GM21717 (cell line): ENCODE measurements at regions not wholly inside any gene's neighbourhood (a gene's known extent, or its start where the extent isn't known, plus 50 kb on each side); places are given as distances from the start of the nearest gene placed in this dataset.
"Not testable (repeated sequence)": the region's sequence is repeated elsewhere in the genome, so short reads cannot be mapped to it uniquely, and the experiment has no call there.

Experiments used
- ATAC-seq: cut with Tn5 transposase; IDR thresholded peaks from one replicate; pipeline ENCODE4 v1.9.1; 2021; ENCODE audit warnings: mild to moderate bottlenecking, moderate library complexity; ENCODE audit not compliant: unreplicated experiment

- ATAC-seq: not testable (repeated sequence)
These were observed 72.1 kb downstream of the OGFRL1 start for GRCh38 chr6:71360556-71361335.

GRCh38 chr6:71364889-71365542, 76.4 kb downstream of the OGFRL1 start:
- ATAC-seq: no peak

GRCh38 chr6:71367756-71368155, 79.1 kb downstream of the OGFRL1 start:
- ATAC-seq: no peak

- no peak for ATAC-seq
These were observed 79.7 kb downstream of the OGFRL1 start for GRCh38 chr6:71368284-71368683.

GRCh38 chr6:71371559-71371958, 82.9 kb downstream of the OGFRL1 start:
- no peak for ATAC-seq

GRCh38 chr6:71373943-71374342, 85.3 kb downstream of the OGFRL1 start:
- ATAC-seq: no peak

GRCh38 chr6:71375676-71376075, 87.1 kb downstream of the OGFRL1 start:
- ATAC-seq: no peak

- ATAC-seq: no peak
These were observed 88.2 kb downstream of the OGFRL1 start for GRCh38 chr6:71376830-71377229.

GRCh38 chr6:71383476-71383875, 94.9 kb downstream of the OGFRL1 start:
- no peak for ATAC-seq

- ATAC-seq: no peak
These were observed 95.4 kb downstream of the OGFRL1 start for GRCh38 chr6:71383901-71384489.

- ATAC-seq: no peak
These were observed 96.7 kb downstream of the OGFRL1 start for GRCh38 chr6:71385111-71385822.

- no peak for ATAC-seq
These were observed 97.6 kb downstream of the OGFRL1 start for GRCh38 chr6:71386215-71386614.

GRCh38 chr6:71387179-71387578, 98.6 kb downstream of the OGFRL1 start:
- no peak for ATAC-seq

- peak; percentile 44 for ATAC-seq
These were observed 99.6 kb downstream of the OGFRL1 start for GRCh38 chr6:71388068-71388744.

- no peak for ATAC-seq
These were observed 100.4 kb downstream of the OGFRL1 start for GRCh38 chr6:71388856-71389527.

GRCh38 chr6:71391126-71391525, 102.5 kb downstream of the OGFRL1 start:
- no peak for ATAC-seq

GRCh38 chr6:71392276-71392675, 103.7 kb downstream of the OGFRL1 start:
- no peak for ATAC-seq

GRCh38 chr6:71393471-71393870, 104.9 kb downstream of the OGFRL1 start:
- no peak for ATAC-seq

- ATAC-seq: no peak
These were observed 105.4 kb downstream of the OGFRL1 start for GRCh38 chr6:71393981-71394432.

GRCh38 chr6:71394926-71395325, 106.3 kb downstream of the OGFRL1 start:
- ATAC-seq: no peak
